ENCODE measurements at regions not wholly inside any gene's neighbourhood (a gene's known extent, or its start where the extent isn't known, plus 50 kb on each side); places are given as distances from the start of the nearest gene placed in this dataset.

DNA sequence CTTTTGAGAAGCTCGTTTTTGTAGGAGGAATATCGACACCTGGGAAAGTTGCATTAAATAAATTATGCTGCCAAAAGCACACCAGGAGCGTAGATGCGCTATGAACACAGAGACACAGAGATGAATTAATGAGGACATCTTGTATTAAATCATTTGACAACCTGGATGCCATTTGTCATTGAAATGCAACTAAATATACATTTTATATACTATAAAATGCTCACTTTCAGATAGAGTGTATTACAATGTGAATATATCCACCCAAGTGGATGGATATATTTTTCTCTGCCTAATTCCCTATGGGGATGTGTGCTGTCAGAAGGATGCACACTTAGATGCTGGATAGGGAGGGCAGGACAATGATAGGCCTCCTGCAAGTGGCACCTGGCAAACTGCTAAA lies 426.2 kb downstream of the RIT2 start:
- TF ChIP-seq POLR2A (IDR thresholded peaks at IDR 0.05) (no peak), CTCF (IDR thresholded peaks at IDR 0.05) (no peak)
- DNase-seq (no peak), ATAC-seq (no peak)
- 75% methylated on average over 4 of the region's 4 CpGs for WGBS (ENCODE audit: insufficient coverage, low coverage, low lambda C conversion rate, missing lambda C conversion rate)
- H3K4me1 ChIP-seq = no peaks in the 10 kb centered on the region
- no peaks in the 10 kb centered on the region for H3K27me3 ChIP-seq
- no peaks in the 10 kb centered on the region for H3K36me3 ChIP-seq
- intact Hi-C loops (cut with DNase I) = no loop called here
- no peak overlapping the region for H3K4me3 ChIP-seq
- no peaks in the 10 kb centered on the region for H3K9me3 ChIP-seq
- no peak overlapping the region for H3K27ac ChIP-seq

Small RNAs in the stretch of these regions (small RNA-seq; reads per million reads assigned to genes)
- gene RNA5SP454 = 0 reads per million in 2 experiments
